SH-SY5Y (cell line): ENCODE measurements at regions not wholly inside any gene's neighbourhood (a gene's known extent, or its start where the extent isn't known, plus 50 kb on each side); places are given as distances from the start of the nearest gene placed in this dataset.

ENCODE experiments used
- GATA2 ChIP-seq: IDR thresholded peaks from 2 replicates; pipeline ENCODE4 v1.6.1; 2011; ENCODE audit warnings: mild to moderate bottlenecking, low read depth, low read length
- GATA3 ChIP-seq: IDR thresholded peaks from 2 replicates; pipeline ENCODE4 v1.6.1; 2011; ENCODE audit warnings: low read depth, mild to moderate bottlenecking, low read length, moderate library complexity

DNA sequence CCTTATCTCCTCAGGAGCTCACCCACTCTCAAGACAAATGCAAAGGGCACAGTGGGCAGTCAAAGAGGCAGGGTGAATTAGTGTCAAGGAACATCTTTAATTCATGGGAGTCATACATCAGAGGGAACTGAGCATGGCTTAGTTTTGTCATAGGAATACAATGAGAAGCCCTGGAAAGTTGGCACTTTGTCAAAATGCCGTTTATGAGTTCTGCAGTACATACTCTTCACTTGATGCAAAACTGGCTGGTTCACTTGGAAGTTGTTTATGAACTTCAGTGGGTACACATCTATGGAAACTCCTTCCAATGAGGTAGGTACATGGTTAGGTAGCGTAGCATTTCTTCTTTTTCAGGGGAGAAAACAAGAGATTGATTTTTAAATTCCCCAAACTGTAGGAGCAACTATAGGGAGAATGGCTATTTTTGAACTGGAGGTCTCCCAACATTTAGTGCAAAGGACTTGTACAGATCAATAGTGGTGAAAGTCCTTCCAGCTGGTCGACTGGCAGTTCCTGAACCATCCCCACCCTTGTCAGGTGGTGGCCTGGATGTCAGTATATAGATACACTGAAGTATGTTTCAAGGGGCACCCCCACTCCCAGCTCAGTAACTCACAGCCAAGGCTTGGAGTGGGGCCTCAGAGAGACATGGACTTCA, 580.5 kb downstream of the REEP3 start:
- TF ChIP-seq GATA3 (no peak), GATA2 (no peak)
